Mesendoderm (in vitro differentiated cells): ENCODE measurements at regions not wholly inside any gene's neighbourhood (a gene's known extent, or its start where the extent isn't known, plus 50 kb on each side); places are given as distances from the start of the nearest gene placed in this dataset.

ENCODE experiments used
- DNase-seq: peaks from one replicate; pipeline ENCODE4 v3.0.0; 2013
- H2AK5ac ChIP-seq: 2 replicates; pipeline ENCODE4 v1.6.1; 2013; ENCODE audit warnings: low read length, inconsistent platforms
- H2BK120ac ChIP-seq: 2 replicates; pipeline ENCODE4 v1.6.1; 2013; ENCODE audit warnings: low read depth, mild to moderate bottlenecking, low read length, moderate library complexity, mixed read lengths
- H2BK15ac ChIP-seq: replicated peaks from 2 replicates; pipeline ENCODE4 v1.6.1; 2013; ENCODE audit warnings: low read depth, mild to moderate bottlenecking, moderate library complexity
- H2BK5ac ChIP-seq: 2 replicates; pipeline ENCODE4 v1.6.1; 2013; ENCODE audit warnings: low read length, inconsistent platforms
- H3K18ac ChIP-seq: 2 replicates; pipeline ENCODE4 v1.6.1; 2013; ENCODE audit warnings: mild to moderate bottlenecking, low read length, mixed read lengths
- H3K23ac ChIP-seq: one replicate; pipeline ENCODE4 v1.6.1; 2013; ENCODE audit warnings: low read length
- H3K27ac ChIP-seq: 2 replicates; pipeline ENCODE4 v1.5.1; 2013; ENCODE audit warnings: low read depth, mild to moderate bottlenecking, inconsistent platforms, low read length, moderate library complexity
- H3K27me3 ChIP-seq: 2 replicates; pipeline ENCODE4 v1.6.1; 2013; ENCODE audit warnings: low read length, control low read depth, mild to moderate bottlenecking, inconsistent platforms; ENCODE audit not compliant: insufficient read depth, poor library complexity
- H3K36me3 ChIP-seq: 2 replicates; pipeline ENCODE4 v1.6.1; 2013; ENCODE audit warnings: low read length, inconsistent platforms; ENCODE audit not compliant: control insufficient read depth, insufficient read depth
- H3K4ac ChIP-seq: one replicate; pipeline ENCODE4 v1.6.1; 2013; ENCODE audit warnings: low read depth, mild to moderate bottlenecking, low read length, moderate library complexity
- H3K4me1 ChIP-seq: 2 replicates; pipeline ENCODE4 v1.6.1; 2013; ENCODE audit warnings: low read depth, low read length, inconsistent platforms; ENCODE audit not compliant: control insufficient read depth
- H3K4me2 ChIP-seq: 2 replicates; pipeline ENCODE4 v1.6.1; 2013; ENCODE audit warnings: low read length
- H3K4me3 ChIP-seq: 2 replicates; pipeline ENCODE4 v1.5.1; 2013; ENCODE audit warnings: mild to moderate bottlenecking, low read length
- H3K56ac ChIP-seq: one replicate; pipeline ENCODE4 v1.6.1; 2013; ENCODE audit warnings: low read length
- H3K79me1 ChIP-seq: 2 replicates; pipeline ENCODE4 v1.6.1; 2013; ENCODE audit warnings: low read length, inconsistent platforms
- H3K79me2 ChIP-seq: 2 replicates; pipeline ENCODE4 v1.6.1; 2013; ENCODE audit warnings: mild to moderate bottlenecking, low read length; ENCODE audit not compliant: control insufficient read depth, insufficient read depth
- H3K9ac ChIP-seq: 2 replicates; pipeline ENCODE4 v1.6.1; 2013; ENCODE audit warnings: low read length, inconsistent platforms
- H4K5ac ChIP-seq: one replicate; pipeline ENCODE4 v1.6.1; 2013; ENCODE audit warnings: low read length
- H4K8ac ChIP-seq: one replicate; pipeline ENCODE4 v1.6.1; 2013; ENCODE audit warnings: low read depth, mild to moderate bottlenecking, control low read depth, low read length, moderate library complexity
- WGBS: extraction: QIAGEN DNeasy Blood & Tissue Kit; methylation state at CpG from one replicate; pipeline ENCODE4 v1.1.7; 2013; ENCODE audit warnings: low lambda C conversion rate, missing lambda C conversion rate; ENCODE audit not compliant: insufficient coverage; ENCODE audit errors: extremely low coverage; 5-methylcytosine and 5-hydroxymethylcytosine counted together

DNA sequence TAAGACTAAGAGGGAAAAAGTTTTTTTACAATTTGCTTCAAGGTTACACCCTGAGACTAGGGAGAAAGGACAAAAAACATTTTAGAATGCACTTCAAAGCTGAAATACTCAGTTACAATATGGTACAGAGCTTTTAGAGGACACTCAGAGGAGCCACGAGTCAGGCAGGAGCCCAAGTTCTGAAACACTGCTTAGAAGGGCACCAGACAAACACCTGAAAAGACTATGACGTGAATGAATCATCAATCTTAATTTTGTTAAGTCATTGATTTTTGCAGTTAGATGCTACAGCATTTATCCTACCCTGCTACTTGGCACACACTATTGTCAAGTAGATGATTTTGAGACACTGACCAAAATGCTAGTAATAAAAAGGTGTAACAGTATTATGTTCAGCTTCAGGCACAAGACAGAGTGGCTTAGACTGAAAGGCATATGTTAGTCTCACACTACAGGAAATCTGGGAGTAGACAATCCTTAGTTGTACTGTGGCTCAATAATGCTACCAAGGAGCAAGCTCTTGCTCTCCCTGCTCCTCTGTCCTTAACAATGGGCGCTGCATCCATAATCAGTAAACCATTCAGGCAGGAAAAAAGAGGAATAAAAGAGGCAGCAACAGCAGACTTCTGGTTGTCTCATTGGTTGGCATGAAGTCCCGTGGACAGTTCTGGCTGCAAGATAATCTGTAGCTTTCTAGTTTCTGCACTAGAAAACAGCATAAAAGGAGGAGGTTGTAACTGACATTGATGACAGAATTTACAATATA, 151.8 kb downstream of the ABCA8 start:
- Histone ChIP-seq H3K36me3 (no peaks in the 10 kb centered on the region), H3K27me3 (no peaks in the 10 kb centered on the region), H2BK15ac (no peak overlapping the region), H3K23ac (no peak overlapping the region), H3K9ac (no peak overlapping the region), H3K4me1 (no peaks in the 10 kb centered on the region), H3K4me2 (no peak overlapping the region), H3K79me2 (no peaks in the 10 kb centered on the region), H2AK5ac (no peak overlapping the region), H3K18ac (no peak overlapping the region), H2BK5ac (no peak overlapping the region), H4K8ac (no peak overlapping the region), H3K56ac (no peak overlapping the region), H2BK120ac (no peak overlapping the region), H3K79me1 (no peaks in the 10 kb centered on the region), H3K4ac (no peak overlapping the region), H3K4me3 (no peak overlapping the region), H4K5ac (no peak overlapping the region), H3K27ac (no peak overlapping the region)
- no CpG with 5 or more reads among the region's 4 CpGs for WGBS
- DNase-seq, result no peak

- Histone ChIP-seq H3K23ac (no peak overlapping the region), H3K4me3 (no peak overlapping the region), H3K4me1 (no peaks in the 10 kb centered on the region), H2AK5ac (no peak overlapping the region), H3K36me3 (no peaks in the 10 kb centered on the region), H2BK5ac (no peak overlapping the region), H3K4me2 (no peak overlapping the region), H3K9ac (no peak overlapping the region), H3K79me1 (no peaks in the 10 kb centered on the region), H2BK120ac (no peak overlapping the region), H3K27ac (no peak overlapping the region), H3K56ac (no peak overlapping the region), H3K79me2 (no peaks in the 10 kb centered on the region), H2BK15ac (no peak overlapping the region), H3K18ac (no peak overlapping the region), H3K4ac (no peak overlapping the region), H4K5ac (no peak overlapping the region), H3K27me3 (no peaks in the 10 kb centered on the region), H4K8ac (no peak overlapping the region)
- WGBS, result no CpG with 5 or more reads among the region's 9 CpGs
- DNase-seq, result no peak
Measured at GRCh38 chr17:68801335-68802247, 153.6 kb downstream of the ABCA8 start.

GRCh38 chr17:68800751-68801150, 154.4 kb downstream of the ABCA8 start:
- no peak overlapping the region for H3K9ac ChIP-seq
- H2BK5ac ChIP-seq, result no peak overlapping the region
- no peak overlapping the region for H3K27ac ChIP-seq
- H2AK5ac ChIP-seq, result no peak overlapping the region
- no peak overlapping the region for H2BK15ac ChIP-seq
- no peak overlapping the region for H3K4me3 ChIP-seq
- no peak overlapping the region for H3K4ac ChIP-seq
- no peak overlapping the region for H4K8ac ChIP-seq
- no peaks in the 10 kb centered on the region for H3K79me1 ChIP-seq
- H2BK120ac ChIP-seq, result no peak overlapping the region
- H3K23ac ChIP-seq, result no peak overlapping the region
- no peaks in the 10 kb centered on the region for H3K79me2 ChIP-seq
- no peak for DNase-seq
- H3K18ac ChIP-seq, result no peak overlapping the region
- H3K36me3 ChIP-seq, result no peaks in the 10 kb centered on the region
- no peaks in the 10 kb centered on the region for H3K27me3 ChIP-seq
- H4K5ac ChIP-seq, result no peak overlapping the region
- H3K56ac ChIP-seq, result no peak overlapping the region
- H3K4me2 ChIP-seq, result no peak overlapping the region
- no peaks in the 10 kb centered on the region for H3K4me1 ChIP-seq

DNA sequence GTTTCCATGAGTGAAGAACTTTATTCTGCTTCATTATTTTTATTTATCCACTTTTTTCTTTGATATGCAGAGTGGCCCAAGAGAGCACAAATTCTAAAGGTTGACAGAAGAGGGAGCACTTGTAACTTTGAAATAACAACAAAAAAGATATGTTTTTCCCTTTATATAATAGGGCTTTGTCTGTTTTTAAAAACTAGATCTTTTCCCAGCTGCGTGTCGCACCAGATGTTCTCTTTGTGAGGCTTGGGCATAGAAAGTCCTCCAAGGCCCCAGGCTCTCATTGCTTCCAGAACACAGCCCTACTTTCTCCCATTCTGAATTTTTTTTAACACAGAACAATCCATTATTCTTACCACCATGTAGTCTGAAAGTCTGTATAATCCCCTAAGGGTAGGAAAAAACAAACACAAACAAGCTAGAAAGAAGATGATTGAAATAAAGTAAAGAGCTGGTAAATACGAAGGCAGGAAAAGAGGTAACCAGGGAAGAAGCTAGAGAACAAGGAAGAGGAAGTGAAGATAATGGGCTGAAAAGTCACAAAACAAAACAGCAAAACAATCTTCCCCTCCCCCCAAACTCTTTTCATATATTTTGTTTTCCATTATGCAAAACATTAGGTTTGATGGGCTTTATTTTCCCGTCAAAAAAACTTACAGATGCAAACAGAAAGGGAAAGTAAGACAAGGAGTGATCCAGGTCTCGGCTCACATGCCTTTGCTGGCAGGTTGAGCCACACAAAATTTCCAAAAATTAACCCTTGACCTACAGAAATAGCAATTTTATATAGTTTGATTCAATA, 160.4 kb downstream of the ABCA8 start:
- Histone ChIP-seq H3K4me3 (no peak overlapping the region), H3K27ac (no peak overlapping the region), H3K9ac (no peak overlapping the region), H3K4me1 (peaks cover 2% of the 10 kb centered on the region), H3K4ac (no peak overlapping the region), H3K27me3 (no peaks in the 10 kb centered on the region), H3K79me2 (no peaks in the 10 kb centered on the region), H3K23ac (no peak overlapping the region), H2BK120ac (no peak overlapping the region), H3K4me2 (no peak overlapping the region), H3K36me3 (no peaks in the 10 kb centered on the region), H3K79me1 (no peaks in the 10 kb centered on the region), H3K18ac (no peak overlapping the region), H4K5ac (no peak overlapping the region), H2AK5ac (no peak overlapping the region), H2BK5ac (no peak overlapping the region), H3K56ac (no peak overlapping the region), H4K8ac (no peak overlapping the region), H2BK15ac (no peak overlapping the region)
- WGBS, result no CpG with 5 or more reads among the region's 5 CpGs
- DNase-seq, result peak; percentile 11

GRCh38 chr17:68792873-68793272, 162.3 kb downstream of the ABCA8 start:
- H3K4me1 ChIP-seq, result peaks cover 2% of the 10 kb centered on the region
- no peak overlapping the region for H2BK5ac ChIP-seq
- H3K79me2 ChIP-seq, result no peaks in the 10 kb centered on the region
- no peak overlapping the region for H4K5ac ChIP-seq
- no peaks in the 10 kb centered on the region for H3K27me3 ChIP-seq
- H3K36me3 ChIP-seq, result no peaks in the 10 kb centered on the region
- no peak overlapping the region for H2BK120ac ChIP-seq
- peak; percentile 63 for DNase-seq
- H3K4me3 ChIP-seq, result no peak overlapping the region
- no peaks in the 10 kb centered on the region for H3K79me1 ChIP-seq
- no peak overlapping the region for H3K4me2 ChIP-seq
- no peak overlapping the region for H3K23ac ChIP-seq
- no peak overlapping the region for H2BK15ac ChIP-seq
- no peak overlapping the region for H4K8ac ChIP-seq
- WGBS, result 100% methylated on average over 1 of the region's 2 CpGs
- H3K27ac ChIP-seq, result no peak overlapping the region
- H2AK5ac ChIP-seq, result no peak overlapping the region
- H3K18ac ChIP-seq, result no peak overlapping the region
- H3K56ac ChIP-seq, result no peak overlapping the region
- H3K9ac ChIP-seq, result no peak overlapping the region
- H3K4ac ChIP-seq, result no peak overlapping the region
